ENCODE measurements at regions not wholly inside any gene's neighbourhood (a gene's known extent, or its start where the extent isn't known, plus 50 kb on each side); places are given as distances from the start of the nearest gene placed in this dataset.
"Not testable (repeated sequence)": the region's sequence is repeated elsewhere in the genome, so short reads cannot be mapped to it uniquely, and the experiment has no call there.

DNA sequence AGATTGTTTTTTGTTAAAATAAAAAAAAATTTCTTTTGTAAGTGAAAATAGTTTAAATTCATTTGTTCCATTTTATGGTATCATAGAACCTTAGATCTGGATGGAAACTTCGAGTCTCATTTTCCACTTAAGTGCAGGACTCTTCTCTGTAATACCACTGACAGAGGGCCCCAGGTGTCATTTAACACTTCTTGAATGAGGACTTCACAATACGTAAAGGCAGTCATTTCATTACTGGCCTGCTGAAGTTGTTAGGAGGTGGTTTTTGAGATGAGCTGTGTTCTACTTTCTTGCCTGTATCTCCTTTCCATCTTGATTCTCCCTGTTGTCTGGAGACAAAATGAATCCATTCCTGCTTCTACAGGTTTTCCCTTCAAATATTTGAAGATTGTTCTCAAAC, 455.3 kb downstream of the DMRT2 start:
- no peak for DNase-seq

DNA sequence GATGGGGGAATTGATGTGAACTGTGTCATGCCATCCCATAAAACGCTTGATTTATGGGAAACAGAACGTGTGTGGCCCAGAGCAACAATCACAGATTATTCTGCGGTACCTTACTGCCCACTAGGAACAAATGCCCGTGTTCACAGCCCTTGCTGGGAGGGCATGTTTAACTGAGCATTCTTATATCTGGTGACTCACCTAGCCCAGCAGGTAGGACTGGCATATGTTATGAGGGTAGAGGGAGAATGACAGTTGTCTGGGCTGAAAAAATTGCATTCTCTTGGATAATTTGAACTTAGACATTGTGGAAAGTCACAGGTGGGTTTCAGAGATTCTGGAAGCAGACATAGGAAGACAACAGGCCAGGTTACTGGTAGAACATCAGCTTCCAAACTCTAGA, 460.6 kb downstream of the DMRT2 start:
- DNase-seq, result no peak

DNA sequence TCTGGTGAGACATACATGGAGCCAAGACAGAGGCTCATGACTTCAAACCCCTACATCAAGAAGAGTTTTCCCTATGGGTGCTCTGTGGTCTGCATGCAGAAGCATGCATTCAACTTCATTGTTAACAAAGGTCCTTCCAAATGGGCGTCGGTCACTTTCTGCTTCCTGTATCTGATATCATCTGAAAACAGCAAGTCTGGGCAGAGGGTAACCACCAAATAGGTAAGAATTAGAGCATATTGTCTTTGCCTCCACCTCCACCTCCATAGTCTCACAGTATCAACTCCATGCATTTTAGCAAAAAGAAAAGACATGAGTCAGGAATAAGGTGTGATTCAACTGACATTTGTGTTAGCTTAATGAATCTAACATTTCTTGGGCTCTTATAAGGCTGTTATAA, 462.9 kb downstream of the DMRT2 start:
- DNase-seq, result no peak

DNA sequence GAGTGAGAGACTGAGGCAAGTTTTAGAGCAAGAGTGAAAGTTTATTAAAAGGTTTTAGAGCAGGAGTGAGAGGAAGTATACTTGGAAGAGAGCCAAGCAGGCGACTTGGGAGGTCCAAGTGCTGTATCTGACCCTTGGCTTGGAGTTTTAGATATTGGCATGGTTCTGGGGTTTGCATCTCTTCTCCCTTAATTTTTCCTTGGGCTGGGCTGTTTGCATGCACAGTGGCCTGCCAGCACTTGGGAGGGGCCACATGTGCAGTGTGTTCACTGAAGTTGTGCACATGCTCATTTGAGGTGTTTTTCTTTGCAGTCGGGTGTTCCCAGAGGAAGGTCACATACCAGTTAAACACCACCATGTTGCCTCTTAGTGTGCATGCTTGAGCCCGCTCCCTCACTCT, 464.1 kb downstream of the DMRT2 start:
- DNase-seq, result no peak

DNA sequence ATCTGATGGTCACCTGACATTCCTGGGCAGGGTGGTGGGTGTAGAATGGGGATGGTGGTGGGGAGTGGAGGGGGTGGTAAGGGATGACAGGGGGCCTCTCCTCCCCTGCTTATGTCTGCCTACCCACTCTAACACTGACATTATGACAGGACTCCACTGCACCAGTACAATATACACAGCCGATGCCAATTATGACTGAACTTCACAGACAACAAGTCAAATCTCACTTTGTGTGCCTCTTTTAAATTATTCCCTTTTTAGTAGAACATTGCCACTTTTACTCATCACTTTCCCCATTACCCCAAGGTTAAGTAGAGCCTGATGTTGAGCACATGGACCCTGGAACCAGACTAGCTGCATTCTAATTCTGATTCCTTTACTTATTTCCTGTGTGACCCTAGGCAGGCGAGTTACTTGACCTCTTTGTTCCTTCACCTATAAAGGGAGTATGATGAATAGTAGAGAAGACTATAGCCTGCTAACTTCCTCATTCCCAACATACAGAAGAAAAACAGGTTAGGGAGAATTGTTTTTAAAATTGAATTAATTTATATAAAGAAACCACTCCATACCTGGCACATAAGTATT, 464.7 kb downstream of the DMRT2 start:
- DNase-seq, result no peak

DNA sequence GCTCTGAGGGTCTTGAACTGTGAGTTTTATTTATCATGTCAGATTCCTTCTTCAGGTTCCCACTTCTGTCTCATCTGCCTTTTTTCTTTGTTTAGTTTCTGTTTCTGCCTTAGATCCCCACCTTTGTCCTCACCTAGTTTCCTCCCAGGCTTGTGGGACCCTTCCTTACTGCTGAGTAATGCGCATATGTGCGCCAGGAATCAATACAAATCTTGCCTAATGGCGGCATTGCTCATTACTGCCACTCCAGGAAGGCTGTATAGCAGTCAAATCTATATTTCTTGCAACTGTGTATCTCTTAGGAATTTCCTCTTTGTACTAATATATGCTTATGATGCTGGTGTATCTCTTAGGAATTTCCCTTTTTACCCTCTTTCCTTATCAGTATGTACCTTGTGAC, 465.4 kb downstream of the DMRT2 start:
- no peak for DNase-seq

DNA sequence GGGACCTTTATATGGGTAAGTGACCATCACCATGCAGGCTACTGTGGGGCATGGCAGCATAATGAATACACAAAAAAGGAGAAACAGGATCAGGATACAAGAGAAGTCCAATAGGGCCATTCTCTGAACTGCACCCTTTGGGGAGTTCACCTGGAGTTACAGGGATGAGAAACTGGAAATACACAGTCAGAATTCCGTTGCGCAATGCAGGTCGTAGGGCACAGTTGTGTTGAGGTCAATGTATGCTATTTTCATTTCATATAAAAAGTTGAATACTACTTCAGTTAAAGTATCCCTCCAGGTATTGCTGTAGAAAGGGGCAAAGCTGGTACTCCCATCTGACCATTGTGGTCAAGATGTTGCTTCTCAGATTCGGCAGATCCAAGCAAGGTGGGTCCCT, 471.4 kb downstream of the DMRT2 start:
- DNase-seq, result no peak

DNA sequence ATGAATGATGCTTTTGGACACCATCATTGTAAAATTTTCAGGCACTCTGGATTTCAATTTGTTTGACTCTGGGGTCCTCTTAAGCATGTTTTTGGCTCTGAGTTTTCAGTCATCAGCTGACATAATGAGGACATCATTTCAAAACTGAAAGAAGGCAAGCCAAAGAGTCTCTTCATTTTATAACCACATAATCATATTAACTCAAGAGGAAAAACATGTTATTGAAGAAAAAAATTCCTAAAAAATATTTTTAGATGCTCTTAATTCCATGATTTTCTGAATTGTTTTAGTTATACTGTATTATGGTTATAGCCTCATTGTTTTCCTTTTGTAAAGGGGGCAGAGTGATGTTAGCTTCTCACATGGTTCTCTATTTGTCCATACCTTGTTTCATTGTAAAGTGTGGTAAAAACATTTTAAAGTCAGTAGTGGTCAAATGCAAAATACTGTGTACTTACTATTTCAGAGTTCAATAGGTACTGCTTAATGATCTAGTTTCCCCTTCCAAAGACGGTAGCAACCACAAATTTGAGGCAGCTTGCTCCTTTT, 472.1 kb downstream of the DMRT2 start:
- DNase-seq, result no peak

DNA sequence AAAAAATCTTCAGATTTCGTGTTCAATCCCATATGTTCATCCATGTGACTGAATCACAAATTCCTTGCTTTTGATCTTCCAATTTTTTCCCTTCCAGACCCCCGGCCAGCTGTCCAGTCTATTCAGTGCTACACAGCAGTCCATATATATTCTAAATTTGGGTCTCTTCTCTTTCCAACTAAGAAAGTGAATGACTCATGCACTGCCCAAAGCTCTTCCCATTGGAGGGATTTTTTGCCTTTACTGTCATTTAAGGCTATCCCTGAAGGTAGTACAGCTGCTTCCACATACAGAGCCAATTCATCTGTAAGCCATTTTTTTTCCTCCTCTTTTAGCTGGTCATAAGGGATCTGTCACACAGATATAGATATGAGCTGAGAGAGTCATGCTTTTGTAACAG, 478.3 kb downstream of the DMRT2 start:
- no peak for DNase-seq

DNA sequence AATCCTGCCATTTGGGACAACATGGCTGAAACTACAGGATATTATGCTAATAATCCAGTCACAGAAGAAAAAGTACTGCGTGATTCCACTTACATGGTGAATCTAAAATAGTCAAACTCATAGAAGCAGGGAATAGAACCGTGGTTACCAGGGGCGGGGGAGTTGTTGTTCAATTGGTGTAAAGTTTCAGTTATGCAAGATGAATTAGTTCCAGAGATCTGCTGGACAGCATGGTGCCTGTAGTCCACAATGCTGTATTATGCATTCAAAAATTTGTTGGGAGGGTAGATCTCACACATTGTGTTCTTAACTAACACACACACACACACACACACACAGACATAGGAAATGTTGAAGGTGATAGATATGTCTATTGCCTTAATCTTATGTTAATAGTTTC, 480.5 kb downstream of the DMRT2 start:
- DNase-seq, result no peak

DNA sequence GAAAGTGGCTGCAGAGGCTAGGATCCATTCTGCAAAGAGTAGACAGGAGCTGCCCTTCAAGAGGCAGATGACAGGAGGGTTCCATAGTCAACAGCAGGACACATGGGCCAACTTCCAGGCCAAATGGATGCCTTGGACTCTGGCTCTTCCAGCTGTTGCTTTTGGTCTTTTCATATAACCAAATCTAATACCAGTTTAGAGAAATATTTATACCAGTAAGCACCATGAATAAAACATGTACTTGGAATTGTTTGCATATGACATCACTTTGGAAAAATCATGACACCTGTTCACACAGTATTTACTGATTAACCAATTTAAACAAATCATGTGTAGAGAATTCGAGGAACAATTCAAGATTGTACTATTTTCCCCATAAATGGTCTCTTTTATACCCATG, 481.3 kb downstream of the DMRT2 start:
- DNase-seq, result no peak

DNA sequence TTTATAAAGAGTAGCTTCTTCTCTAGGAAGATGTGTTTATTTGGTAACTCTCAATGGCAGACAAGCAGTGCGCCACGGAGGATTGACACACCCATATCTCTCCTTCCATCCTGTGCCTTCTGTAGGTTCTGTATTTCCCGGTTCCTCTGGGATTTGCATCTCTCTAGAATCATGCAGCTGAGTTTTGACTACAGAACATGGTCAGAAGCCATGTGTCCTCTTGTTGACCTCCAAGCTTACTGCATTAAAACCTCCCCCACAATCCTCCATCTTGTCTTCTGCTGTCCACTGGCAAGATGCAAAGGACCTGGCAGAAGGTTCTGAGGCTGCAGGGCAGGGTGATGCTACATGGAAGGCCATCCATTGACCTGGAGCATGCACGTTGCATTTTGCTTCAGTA, 482.0 kb downstream of the DMRT2 start:
- no peak for DNase-seq

DNA sequence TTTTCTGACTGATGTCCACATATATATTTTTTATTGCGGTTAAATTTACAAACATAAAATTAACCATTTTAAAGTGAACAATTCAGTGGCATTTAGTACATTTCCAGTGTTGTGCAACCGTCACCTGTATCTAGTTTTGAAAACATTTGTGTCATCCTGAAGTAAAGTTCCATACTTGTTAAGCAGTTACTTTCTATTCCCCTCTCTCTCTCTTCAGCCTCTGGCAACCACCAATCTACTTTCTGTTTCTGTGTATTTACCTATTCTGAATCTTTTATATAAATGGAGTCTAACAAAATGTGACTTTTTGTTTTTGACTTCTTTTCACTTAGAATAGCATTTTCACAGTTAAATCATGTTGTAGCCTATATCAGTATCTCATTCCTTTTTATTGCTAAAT, 480.1 kb upstream of the SMARCA2 start:
- no peak for DNase-seq

DNA sequence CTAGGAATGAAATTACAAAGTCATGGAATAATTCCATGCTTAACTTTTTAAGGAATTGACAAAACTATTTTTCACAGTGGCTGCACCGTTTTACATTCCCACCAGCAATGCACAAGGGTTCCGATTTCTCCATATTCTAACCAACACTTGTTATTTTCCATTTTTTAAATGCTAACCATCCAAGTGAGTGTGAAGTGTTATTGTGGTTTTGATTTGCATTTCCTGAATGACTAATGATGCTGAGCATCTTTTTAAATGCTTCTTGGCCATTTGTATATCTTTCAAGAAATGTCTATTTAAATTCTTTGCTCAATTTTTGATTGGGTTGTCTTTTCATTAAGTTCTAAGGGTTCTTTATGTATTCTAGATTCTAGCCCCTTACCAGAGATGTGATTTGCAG, 479.5 kb upstream of the SMARCA2 start:
- DNase-seq, result no peak

DNA sequence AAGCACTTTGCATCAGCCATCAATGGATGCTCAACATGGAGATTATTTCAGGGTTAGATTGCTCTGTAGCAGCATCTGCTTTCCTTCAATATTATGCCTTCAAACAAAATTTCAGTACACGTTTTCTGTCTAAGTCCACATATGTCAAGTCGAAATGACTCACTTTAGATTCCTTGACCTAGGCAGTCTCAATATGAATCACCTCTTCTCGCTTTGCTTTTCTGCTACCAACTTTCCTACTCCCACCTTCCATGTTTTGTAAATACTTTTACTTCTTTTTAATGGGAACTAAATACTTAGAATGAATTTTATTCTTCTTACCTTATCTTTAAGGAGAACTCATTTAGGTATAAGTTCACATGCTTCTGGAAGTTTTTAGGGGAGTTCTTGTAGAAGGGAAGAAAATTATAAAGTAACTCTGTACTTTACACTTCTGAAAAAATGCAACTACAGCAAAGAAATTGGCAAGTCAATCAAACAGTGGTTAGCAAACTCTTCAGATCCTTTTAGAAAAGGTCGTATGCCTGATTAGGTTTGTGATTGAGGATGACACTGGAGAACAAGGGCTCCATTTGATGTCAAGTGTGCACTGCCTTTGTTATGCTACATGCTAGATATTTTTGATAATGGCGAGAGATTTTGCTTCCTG, 478.5 kb upstream of the SMARCA2 start:
- DNase-seq, result no peak

DNA sequence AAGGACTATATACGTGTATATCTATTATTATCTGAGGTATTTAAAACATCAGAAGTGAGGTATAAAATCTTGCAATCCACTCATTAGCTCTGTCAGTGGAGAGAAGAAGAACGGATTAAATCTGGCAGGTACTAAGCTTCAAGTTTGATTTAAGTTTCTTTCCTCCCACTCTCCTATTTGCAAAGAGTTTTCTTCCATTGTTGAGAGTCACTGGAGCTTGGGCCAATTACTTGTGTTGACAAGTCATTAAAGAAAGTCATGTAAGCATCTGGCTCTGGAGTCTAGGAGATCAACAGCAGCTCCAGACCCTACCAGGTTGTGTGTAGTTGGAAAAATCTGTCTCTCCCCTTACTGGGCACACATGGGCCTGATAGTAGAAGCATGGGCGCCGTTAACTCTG, 476.8 kb upstream of the SMARCA2 start:
- no peak for DNase-seq

DNA sequence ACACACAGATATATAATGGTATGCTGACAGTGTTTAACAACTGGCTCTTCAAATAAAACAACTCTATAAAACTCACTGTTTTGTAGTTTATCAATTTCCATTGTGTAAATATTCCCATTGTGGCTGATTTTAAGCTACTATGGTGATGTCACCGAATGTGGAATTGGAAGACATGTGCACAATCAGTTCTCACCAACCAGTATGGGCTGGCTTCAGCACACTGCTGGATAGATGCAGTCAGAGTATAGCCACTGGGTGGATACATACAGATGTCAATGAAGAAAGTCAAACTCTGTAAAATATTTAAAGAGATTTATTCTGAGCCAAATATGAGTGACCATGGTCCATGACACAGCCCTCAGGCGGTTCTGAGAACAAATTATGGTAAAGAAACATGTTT, 475.9 kb upstream of the SMARCA2 start:
- no peak for DNase-seq

DNA sequence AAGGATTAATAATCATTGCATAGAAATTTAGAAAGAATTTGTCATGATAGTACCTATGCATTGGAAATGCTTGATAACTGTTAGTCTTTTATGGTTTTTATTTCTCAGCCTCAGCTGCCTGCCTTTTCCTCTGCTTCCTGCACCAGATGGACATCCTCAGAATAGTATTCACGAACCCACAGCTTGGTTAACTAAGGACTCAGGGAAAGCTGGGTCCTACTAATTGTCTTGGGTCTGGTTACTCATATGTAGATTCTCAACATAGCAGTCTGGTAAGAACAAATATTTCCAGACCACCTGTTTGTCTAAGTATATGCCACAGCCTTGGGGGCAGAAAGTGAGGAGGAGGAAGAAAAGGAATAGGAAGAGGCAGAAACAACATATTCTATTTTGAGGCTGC, 464.5 kb upstream of the SMARCA2 start:
- DNase-seq, result no peak

DNA sequence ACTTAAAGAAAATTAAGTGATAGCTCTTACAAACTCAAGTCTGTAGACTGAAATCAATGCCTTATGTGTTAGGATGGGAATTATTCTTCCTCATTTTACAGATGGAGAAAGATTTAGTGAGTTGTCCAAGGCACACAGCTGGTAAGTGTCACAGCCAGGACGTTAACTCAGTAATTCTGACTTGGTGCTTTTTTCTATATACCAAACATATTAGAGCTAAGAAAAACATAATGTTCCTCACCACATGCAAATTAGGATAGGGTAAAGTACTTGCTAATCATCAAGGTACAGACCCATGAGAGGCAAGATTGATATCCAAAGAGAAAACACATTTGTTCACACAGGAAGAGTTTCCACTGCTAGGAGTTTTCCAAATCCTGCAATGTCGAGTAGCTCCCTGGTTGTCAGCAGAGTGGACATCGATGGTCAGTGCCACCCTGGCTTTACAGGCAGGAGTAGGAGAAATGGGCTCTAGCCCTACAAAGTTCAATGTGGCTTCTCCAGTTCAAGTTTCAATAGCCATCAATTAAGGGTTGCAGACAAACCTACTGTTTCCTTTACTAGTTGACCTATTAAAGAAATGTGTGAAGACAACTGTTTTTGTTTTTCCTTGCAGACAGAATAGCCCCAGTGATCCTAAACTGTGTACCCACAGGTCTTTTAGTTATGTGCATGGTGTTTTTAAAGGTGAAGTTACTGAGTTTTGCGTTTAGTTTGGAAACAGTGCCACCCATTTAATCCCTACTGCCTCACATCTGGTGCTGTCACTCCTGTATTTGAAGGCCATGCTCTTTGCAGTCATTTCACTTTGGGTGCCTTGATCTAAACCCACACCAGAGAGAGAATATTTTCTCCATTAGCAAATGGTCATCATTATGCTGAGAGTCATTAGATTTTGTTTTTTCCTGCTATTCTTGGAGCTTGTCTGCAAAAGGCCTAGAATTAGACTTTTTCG, 460.8 kb upstream of the SMARCA2 start:
- no peak for DNase-seq

DNA sequence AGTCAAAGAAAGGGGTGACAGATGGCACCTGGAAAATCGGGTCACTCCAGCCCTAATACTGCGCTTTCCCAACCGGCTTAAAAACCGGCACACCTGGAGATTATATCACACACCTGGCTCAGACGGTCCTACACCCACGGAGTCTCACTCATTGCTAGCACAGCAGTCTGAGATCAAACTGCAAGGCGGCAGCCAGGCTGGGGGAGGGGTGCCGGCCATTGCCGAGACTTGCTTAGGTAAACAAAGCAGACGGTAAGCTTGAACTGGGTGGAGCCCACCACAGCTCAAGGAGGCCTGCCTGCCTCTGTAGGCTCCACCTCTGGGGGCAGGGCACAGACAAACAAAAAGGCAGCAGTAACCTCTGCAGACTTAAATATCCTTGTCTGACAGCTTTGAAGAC, 456.5 kb upstream of the SMARCA2 start:
- not testable (repeated sequence) for DNase-seq

DNA sequence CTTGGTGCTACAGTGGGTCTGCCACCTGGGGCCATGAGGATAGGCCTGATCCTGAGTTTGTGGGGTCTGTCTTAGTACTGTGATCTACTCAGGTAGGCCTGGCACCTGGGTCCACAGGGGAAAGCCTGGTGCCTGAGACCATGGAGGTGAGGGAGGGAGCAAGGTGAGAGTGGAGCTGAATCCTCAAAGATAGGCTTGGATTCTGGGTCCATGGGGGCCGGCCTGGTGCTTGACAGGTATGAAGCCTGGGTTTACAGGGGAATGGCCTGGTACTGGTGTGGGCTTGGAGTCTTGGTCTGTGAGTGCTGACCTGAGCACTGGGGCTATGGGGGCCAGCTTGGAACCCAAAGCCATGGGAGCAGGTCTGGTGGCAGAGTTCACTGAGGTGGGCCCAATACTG, 439.2 kb upstream of the SMARCA2 start:
- DNase-seq, result no peak

DNA sequence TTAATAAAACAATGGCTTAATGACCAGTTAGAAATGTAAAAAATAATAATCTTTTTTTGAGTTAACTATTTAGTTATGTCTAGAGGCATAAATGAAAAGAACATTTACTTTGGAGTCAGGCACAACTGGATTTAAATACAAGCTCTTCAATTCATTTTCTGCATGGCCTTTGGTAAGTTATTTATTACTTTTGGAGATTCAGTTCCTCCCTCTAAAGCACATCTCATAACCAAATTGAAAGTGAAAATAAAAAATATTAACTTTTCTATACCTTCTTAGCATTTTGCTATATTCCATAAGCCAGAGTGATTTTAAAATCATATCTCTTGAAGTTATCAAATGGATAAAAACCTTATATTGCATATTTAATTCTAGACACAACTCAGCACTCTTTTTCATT, 434.9 kb upstream of the SMARCA2 start:
- no peak for DNase-seq

DNA sequence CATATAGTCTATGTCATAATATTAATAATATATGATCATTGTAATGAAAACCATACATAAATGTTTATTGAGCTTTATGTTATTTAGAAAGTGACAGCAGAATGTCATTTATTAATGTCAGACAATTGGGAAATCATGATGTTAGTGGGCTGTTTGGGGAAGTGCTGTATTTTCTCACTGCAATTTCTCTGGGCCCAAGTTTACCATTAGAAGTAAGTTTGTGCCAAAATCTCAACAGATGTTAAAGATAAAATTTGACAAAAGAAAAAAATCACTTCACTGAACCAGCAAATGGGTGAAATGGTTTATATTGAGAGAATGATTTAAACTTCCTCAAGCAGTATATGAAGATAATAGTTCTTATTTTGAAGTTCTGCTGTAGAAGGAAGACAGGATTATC, 433.2 kb upstream of the SMARCA2 start:
- DNase-seq, result no peak

DNA sequence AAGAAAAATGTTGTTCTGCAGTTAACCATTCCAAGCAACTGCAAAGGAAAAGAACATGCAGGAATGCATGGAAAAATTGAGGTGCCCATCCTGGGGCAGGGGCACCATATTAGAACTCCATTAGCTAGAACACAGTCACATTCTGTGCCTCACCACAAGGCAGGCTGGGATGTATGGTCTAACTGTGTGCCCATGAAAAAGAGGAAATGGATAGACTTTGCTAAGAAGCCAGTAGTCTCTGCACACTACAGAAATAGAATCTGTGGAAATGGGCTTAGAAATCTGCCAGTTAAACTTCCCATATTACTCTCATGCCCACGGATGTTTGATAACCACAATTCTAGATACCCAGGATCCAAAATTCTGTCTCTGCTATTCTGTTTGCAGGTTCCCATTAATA, 423.8 kb upstream of the SMARCA2 start:
- DNase-seq, result no peak
